GM21529 (cell line): ENCODE measurements at regions not wholly inside any gene's neighbourhood (a gene's known extent, or its start where the extent isn't known, plus 50 kb on each side); places are given as distances from the start of the nearest gene placed in this dataset.
"Not testable (repeated sequence)": the region's sequence is repeated elsewhere in the genome, so short reads cannot be mapped to it uniquely, and the experiment has no call there.

Source experiments
- ATAC-seq: cut with Tn5 transposase; IDR thresholded peaks from one replicate; pipeline ENCODE4 v1.9.1; 2021; ENCODE audit not compliant: unreplicated experiment

DNA sequence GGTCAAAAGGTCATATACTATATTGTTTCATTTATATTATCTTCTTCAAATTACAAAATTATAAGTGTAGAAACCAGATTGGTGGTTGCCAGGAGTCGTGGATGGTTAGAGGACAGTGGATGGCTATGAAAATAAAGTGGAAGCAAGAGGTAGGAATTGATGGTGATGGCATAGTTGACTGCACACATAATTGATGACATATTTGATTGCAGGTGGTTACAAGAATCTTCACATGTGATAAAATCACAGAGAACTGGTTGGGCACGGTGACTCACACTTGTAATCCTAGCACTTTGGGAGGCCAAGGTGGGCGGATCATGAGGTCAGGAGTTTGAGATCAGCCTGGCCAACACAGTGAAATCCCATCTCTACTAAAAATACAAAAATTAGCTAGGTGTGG, 723.6 kb downstream of the RFPL4B start:
- not testable (repeated sequence) for ATAC-seq

DNA sequence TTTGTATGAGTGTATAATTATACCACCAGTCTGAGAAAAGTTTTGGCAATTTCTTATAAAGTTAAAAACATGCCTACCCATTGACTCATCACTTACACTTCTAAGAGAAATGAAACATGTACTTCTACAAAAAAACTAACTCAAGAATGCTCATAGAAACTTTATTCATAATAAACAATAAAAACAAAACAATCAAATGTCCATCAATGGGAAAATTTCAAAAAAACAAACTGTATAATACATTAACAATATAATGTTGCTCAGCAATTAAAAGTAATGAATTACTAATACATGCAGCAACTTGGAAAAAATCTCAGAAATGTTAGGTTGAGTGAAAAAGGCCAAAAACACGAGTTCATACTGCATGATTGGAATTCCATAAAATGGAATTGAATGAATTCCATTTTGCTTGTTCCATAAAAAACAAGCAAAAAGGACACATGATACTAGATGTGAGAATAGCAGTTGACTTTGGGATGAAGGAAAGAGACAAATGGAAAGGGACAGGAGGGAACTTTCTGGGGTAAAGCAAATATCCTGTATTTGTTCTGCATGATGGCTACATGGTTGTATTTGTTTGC, 726.6 kb downstream of the RFPL4B start:
- no peak for ATAC-seq

DNA sequence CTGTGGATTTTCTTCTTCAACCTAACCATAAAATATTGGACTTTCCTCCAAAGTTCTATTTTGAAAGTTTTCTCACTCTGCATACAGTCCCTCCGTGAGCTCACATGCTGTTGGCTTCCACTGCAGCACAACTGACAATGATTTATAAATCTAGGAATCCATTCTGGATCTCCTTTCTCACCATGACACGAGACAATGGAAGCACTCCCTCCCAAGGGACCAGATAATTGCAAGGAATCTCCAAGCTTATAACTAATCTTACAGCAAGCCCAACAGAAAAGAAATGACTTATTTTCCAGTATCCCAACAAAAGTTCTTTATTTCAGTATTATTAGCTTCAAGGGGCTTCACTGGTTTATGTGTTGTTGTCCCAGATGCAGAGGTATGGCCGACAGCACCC, 729.0 kb downstream of the RFPL4B start:
- ATAC-seq, result no peak

DNA sequence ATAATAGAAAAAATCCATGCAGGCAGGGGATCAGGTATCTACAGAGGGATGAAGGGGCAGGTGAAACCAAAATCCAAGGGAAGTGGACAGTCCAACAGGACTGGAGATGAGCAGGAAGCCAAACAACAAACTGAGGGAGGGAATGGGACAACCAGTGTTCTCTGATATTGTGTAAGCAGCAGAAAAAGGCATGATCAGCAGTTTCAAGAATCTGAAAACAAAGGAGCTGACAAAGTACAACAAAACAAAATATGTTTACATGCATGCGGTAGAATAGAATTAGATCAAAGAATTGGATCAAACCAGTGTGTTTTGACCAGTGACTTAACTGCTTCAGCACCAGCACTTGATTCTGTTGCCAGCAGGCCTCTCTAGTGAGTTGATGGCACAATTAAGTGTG, 729.7 kb downstream of the RFPL4B start:
- no peak for ATAC-seq

DNA sequence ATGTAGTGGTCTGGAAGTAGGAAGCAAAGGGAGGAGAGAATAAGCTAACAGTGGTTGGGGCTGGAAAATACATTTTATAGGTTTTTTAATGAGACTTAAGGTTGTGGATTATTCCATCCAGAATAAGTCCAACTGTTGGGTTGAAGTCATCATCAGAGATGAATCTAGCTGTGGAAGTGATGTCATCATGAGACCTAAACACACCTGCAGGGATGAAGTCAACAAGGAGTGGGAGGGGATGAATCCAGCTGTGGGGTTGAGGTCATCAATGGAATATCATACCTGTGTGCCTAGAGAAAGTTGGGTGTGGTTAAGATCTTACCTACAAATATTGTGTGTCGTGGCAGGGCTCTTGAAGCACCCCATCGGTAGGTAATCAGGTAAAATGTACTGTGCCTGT, 730.7 kb downstream of the RFPL4B start:
- no peak for ATAC-seq

DNA sequence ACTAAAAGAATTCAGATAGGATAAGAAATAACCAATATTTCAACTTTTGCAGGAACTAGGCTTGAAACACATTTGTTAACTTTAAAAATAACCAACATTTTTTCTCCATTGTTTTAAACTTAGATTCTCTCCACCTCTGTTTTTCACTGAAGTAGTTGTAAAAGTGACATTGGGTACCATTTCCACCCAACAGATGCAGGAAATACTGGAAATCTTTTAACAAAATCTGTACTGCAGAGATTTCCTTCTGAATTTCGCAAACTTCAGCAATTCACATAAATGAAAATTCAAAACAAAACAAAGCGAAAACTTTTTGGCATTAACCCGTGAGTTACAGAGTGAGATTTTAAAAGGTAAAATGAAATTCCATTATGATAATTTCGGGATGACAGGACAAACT, 731.7 kb downstream of the RFPL4B start:
- no peak for ATAC-seq

DNA sequence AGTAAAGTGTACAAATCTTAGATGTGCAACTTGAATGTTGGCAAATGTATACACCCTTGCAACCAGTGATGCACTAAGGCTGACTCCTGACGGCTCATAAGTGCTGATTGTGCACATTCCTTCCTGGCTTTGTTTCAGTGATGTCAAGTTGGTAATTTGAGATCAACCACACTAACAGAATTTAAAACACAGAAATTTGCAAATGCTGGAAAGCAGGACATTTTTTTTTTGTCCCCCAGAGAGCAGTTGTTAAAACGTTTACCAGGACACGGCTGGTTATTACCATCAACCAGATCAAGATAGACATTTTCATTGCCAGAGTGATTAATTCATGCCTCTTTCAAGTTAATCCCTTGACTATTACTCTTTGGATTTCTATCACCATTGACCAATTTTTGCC, 735.6 kb downstream of the RFPL4B start:
- ATAC-seq, result no peak

DNA sequence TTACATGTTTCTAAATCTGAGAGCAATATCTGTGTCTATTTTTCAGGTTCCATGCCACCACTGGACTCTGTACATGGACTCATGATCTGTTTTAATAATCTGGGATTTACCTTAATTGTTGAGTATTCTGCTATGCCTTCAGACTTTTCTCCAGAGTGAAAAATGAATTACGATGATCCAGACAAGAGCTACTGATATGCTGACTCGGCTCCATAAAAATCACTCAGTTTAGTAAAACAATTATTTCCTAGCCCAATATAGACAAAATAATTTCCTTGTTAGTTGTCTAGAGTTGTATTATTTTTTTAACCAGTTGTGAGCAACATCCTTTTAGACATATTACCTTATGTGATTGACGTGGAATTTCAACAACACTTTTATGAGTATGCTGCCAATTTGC, 736.8 kb downstream of the RFPL4B start:
- ATAC-seq, result no peak

DNA sequence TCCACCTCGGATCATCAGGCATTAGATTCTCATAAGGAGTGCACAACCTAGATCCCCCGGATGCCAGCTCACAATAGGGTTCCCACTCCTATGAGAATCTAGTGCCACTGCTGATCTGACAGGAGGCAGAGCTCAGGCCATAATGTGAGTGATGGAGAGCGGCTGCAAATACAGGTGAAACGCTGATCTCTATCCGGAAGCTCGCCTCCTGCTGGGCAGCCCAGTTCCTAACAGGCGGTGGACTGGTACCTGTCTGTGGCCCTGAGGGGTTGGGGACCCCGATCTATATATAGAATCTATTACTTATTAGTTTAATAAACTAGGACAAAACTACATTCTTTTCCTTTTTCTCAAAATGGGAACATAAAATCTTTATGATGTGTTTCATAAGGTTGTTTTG, 741.9 kb downstream of the RFPL4B start:
- no peak for ATAC-seq

DNA sequence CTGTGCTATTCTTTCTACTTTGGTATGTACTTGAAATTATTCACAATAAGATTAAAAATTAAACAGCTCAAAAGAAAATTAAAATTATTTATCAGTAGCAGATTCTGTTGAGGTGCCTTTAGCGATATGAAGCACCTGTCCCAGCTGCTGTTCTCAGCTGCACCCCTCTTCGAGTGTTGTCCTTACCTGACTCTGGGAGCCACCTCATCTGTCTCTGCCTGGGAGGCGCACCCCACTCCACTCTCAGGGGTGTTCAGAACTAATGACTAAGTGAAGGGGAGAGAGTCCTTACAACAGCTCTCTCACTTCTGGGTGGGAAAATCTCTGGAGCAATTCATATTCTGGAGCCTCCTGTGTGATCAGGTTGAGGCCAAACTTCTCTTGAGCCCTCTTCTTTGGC, 745.7 kb downstream of the RFPL4B start:
- ATAC-seq, result no peak

DNA sequence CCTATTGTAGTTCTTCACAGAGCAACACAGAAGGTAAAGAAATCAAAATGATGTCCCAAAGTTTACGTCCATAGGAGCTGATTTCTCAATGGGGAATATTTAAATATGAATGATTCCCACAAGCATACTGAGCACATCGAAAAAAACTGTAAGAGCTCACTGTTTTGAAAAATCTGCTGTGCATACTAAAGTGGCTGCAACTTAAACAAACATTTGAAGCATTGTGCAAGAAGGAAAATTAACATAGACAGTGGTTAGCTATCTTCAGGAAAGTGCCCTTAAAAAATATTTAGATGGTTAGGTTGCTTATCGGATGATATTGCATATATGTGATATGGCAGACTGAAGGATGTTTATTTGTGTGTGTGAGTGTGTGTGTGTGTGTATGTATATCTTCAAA, 747.6 kb downstream of the RFPL4B start:
- no peak for ATAC-seq

DNA sequence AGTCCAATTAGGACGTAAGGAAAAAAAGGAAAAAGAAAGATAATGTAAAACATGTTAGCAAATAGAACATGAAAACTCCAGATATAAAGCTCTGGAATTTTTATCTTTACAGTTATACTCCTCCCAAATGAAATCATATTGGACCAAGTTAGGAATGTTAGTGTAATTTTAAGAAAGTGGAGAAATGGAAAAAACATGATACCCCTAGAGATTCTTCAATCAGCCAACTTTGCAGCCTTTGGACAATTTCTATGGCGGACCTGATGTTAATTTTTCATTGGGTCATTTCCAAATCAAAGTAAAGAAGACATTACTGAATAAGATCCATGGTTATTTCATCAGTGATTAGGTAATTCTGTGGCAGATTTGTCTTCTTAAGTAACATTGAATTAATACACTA, 748.7 kb downstream of the RFPL4B start:
- no peak for ATAC-seq

DNA sequence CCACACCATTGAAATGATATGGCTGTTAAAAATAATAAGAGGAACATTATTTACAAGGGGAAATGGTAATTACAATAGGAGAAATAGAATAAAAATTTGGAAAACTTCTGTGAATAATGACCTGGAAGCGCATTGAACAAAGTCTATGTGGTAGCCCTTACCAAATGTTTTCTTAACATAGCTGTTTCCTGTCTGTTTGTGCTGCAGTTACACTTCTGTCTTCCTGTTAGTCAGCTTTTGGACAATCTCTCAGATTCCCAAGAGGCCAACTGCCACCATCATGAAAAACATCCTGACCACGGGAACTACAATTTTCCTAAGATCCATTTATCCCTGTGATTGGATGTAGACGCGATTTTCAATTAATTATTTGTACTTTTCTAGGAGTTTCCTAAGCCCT, 754.4 kb upstream of the MARCKS start:
- no peak for ATAC-seq

DNA sequence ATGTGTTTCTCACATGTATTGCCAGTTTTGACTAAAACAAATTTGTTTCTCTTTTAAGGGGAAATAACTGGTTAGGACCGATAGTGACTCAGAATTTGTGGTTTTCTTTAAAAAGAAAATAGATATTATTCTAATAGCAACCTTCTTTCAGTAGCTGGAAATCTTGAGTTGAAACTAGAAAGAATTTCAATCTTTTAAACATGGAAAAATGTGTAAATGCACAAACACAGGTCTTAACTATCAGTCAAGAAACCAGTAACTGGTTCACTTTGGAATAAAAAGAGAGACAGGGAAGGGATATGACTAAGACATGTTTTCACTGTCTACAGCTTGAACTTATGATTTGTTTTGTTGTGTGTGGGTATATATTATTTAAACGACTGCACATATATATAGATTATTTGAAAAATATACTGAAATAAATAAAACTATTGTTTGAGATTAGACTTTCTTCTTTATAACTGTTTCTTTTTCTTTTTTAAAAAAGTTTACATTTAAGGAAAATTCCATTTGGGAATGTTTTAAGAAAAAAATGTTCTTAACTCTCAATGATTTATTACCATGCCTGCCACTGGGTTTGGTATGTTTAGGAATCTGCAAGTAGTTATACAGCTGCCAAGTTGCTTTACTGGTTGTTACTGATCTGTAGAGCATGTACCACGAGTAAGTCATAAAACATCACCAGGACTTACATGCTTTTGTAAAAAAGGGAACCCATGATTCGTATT, 753.3 kb upstream of the MARCKS start:
- no peak for ATAC-seq

DNA sequence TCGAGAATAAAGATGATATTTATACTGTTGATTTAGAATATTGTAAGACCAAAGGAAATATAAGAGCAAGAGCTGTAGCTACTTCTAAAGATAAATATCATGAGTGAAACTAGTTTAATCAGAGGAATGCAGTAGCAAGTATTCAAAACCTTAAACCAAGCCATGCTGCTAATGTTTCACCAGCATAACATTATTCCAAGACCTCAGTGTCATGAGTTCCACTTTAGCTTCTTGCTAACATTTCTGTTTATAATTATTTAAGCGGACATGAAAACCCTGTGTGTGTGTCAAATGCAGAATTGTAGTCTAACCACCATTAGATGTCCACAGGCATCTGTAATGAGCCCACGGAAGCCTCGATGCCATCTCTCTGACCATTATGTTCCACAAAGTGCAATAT, 752.6 kb upstream of the MARCKS start:
- ATAC-seq, result no peak

DNA sequence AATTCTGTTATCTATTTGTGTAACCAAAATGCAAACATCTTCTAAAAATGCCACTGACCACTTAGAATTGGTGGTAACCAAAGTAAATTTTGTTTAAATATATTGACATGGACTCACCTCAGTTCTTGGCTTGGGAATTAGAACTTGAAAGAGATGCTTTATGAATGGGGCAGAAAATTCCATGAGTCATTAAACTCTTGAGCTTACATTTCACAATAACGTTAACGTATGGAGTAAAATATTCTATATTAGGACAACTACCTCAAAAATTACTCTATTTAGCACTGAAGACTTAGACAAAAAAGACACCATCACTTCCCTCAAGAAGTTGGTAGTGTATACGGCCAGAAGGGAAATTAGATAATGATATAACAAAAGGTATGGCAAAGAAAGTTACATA, 752.2 kb upstream of the MARCKS start:
- no peak for ATAC-seq

DNA sequence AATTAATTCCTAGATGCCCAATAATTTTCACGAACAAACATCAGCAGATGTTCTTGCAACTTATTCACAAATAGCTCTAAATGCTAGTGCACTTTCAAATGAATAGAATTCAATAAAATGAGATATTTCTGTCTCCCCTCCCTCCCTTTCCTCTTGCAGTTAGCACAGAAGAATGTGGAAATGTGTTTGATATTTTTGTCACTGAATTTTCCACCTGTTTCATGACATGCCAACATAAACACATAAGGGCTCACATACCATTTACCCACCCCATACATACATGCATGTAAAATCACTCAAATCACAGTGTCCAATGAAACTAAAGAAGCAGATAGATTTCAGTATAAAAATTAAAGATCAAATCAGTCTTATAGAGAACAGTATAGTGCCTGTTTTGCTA, 746.9 kb upstream of the MARCKS start:
- ATAC-seq, result no peak

DNA sequence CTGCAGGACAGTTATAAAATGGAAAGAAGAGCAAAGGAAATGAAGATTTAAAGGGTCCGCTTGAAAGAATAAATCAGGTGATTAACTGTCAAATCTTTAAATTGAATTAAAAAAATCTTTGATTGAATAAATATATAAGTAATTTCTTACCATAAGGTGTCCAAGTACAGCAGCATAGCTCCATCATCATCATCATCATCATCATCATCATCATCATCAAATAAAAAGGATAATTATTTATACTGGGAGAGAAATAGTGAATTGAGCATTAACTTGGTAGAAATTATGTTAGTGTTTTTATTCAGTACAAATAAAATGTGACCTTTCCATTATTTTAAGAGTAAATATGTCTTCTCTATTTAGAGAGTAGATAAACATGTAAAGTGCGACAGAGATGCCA, 745.6 kb upstream of the MARCKS start:
- no peak for ATAC-seq

DNA sequence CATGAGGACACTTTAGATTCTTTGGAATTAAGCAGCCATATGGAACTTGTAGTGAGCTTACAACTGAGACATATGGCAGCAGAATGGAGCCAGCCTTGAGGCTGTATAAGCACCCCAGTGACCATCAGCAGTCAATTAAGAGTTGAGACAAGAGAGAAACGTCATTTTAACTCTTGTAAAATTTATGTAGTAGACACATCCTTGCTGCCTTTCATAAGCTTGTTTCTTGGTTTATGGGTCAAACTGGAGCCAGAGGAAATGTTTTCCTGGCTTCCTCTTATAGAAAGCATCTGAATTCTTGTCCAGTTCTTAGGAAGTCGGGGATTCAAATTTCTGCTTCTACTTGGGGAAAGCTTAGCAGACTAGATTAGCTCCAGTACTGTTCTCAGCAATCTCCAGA, 745.1 kb upstream of the MARCKS start:
- ATAC-seq, result no peak

DNA sequence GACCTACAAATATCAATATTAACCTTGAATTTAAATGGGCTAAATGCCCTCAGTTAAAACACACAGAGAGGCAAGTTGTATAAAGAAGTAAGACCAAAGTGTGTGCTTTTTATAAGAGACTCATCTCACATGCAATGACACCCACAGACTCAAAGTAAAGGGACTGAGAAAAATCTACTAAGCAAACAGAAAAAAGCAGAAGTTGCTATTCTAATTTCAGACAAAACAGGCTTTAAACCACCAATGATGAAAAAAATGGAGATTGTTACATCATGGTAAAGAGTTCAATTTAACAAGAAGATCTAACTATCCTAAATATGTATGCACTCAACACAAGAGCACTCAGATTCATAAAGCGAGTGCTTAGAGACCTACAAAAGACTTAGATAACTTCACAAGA, 741.9 kb upstream of the MARCKS start:
- no peak for ATAC-seq

DNA sequence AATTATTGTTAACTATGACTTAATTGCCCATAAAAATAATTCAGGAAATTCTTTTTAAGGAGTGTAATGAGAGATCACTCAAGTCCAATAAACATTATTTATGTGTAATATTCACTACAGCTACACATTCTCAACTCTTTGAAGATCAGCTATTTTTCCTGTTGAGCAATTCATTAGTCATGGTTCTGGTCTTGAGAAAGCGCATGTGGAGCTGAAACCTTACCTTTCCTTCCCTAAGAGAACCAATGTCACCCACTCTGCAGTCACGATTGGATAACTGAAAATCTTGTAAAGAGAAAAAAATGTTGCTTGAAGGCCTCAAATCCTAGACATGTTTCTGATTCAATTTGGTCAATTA, 736.9 kb upstream of the MARCKS start:
- no peak for ATAC-seq

DNA sequence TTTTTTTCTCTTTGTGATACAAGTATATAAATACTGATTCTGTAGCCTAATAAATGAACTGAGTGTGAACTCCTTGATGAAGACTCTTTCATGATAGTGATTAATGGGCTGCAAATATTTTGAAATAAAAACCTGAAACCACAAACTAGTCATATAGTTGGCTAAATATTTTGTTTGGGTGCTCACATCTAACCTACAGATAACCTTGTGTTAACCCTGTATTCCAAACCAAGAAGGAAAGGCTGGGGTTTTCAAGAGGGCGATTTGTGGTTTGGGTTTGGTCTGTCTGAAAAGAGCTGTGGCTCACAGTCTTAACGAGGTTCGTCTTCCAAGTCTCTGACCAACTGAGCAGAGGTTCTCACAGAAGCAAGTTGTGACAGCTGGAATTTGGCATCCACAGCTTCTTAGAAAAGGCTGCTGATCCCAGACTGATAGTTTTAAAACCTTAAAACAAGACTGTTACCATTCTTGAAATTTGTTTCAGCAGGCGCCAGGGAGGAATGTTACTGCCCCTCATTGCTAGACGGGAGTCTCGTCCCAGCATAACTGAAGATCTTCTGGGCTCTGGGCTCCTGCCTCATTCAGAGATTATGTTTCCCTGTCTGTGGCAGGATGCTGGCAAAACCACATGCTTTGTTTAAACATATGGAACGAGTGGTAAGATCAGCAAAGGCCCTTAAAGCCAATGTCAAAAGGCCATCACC, 736.4 kb upstream of the MARCKS start:
- no peak for ATAC-seq

DNA sequence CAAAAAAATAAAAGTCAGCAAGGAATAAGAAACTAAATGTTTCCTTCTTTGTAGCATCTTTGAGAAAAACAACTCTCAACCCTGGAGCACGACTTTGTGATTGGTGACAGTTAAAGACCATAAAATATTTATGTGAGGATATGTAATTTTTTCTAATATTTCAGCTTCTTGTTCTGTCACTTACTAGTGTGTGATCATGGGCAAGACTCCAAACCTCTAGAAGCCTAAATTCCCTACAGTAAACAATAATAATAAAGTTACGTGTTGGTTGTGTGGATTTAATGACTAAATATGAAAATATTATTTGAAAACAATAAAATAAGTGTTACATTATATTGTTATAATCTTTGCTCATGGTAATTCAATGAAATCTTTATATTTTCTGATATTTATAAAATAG, 735.6 kb upstream of the MARCKS start:
- ATAC-seq, result no peak
